KMS-11 (cell line): ENCODE measurements at regions not wholly inside any gene's neighbourhood (a gene's known extent, or its start where the extent isn't known, plus 50 kb on each side); places are given as distances from the start of the nearest gene placed in this dataset.

Experiments
- H2AFZ ChIP-seq: fragments of 200-600 bp; sonication (generic); 2 replicates; pipeline ENCODE4 v1.6.1; 2016; ENCODE audit warnings: antibody characterized with exemption, mixed run types, low read depth
- H3K27ac ChIP-seq: fragments of 200-600 bp; sonication (generic); 2 replicates; pipeline ENCODE4 v1.6.1; 2016; ENCODE audit warnings: mild to moderate bottlenecking, mixed run types
- H3K27me3 ChIP-seq: fragments of 200-600 bp; sonication (generic); 2 replicates; pipeline ENCODE4 v1.6.1; 2017; ENCODE audit warnings: mild to moderate bottlenecking, low read depth, mixed run types, moderate library complexity; ENCODE audit not compliant: insufficient read depth
- H3K36me3 ChIP-seq: fragments of 200-600 bp; sonication (generic); 2 replicates; pipeline ENCODE4 v1.6.1; 2017; ENCODE audit warnings: mild to moderate bottlenecking, mixed run types; ENCODE audit not compliant: insufficient read depth
- H3K4me1 ChIP-seq: fragments of 200-600 bp; sonication (generic); 2 replicates; pipeline ENCODE4 v1.6.1; 2016; ENCODE audit warnings: mild to moderate bottlenecking, low read depth, mixed run types; ENCODE audit not compliant: poor library complexity, severe bottlenecking
- H3K4me2 ChIP-seq: fragments of 200-600 bp; sonication (generic); 2 replicates; pipeline ENCODE4 v1.7.0; 2016; ENCODE audit warnings: mild to moderate bottlenecking, mixed run types
- H3K4me3 ChIP-seq: fragments of 200-600 bp; sonication (generic); IDR thresholded peaks from 2 replicates; pipeline ENCODE4 v1.6.1; 2017; ENCODE audit warnings: low read depth, low read length, mixed read lengths; ENCODE audit not compliant: insufficient read depth
- H3K79me2 ChIP-seq: fragments of 200-600 bp; sonication (generic); 2 replicates; pipeline ENCODE4 v1.6.1; 2016; ENCODE audit warnings: low read depth, mixed run types; ENCODE audit not compliant: insufficient read depth
- H3K9ac ChIP-seq: fragments of 200-600 bp; sonication (generic); 2 replicates; pipeline ENCODE4 v1.6.1; 2016; ENCODE audit warnings: mild to moderate bottlenecking, mixed run types
- H4K20me1 ChIP-seq: fragments of 200-600 bp; sonication (generic); 2 replicates; pipeline ENCODE4 v1.6.1; 2016; ENCODE audit warnings: mild to moderate bottlenecking, mixed run types; ENCODE audit not compliant: insufficient read depth
- TF ChIP-seq, protein P1 (sequence below): fragments of 200-600 bp; sonication (generic); conservative IDR thresholded peaks from 2 replicates; pipeline ENCODE4 v1.6.1; 2017; ENCODE audit warnings: low read depth, mild to moderate bottlenecking, antibody characterized with exemption, low read length, moderate library complexity, mixed read lengths

DNA sequence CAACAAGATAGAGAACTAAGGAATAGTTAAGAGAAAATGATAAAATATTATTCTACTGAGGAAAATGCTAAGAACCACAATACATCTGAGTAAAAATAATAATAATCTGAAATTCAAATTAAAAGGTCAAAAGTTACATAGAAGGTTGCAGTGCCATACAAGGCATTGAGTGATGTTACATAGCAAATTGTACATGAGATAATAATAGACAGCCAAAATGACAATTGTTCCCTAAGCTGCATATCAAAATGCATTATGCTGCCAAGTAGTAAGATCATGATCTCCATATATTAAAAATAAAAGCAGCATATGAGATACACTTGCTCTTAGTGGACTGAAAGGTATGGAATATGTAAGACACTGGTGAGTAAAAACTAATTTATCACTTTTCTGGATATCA is 547.7 kb downstream of the KCNT2 start:
- Histone ChIP-seq H3K4me1 (peaks cover 5% of the 10 kb centered on the region), H3K36me3 (no peaks in the 10 kb centered on the region), H3K79me2 (no peaks in the 10 kb centered on the region), H3K27ac (no peak overlapping the region), H4K20me1 (no peaks in the 10 kb centered on the region), H3K4me2 (no peak overlapping the region), H3K27me3 (no peaks in the 10 kb centered on the region), H2AFZ (no peak overlapping the region), H3K9ac (no peak overlapping the region), H3K4me3 (no peak overlapping the region)
- TF ChIP-seq, protein P1, sequence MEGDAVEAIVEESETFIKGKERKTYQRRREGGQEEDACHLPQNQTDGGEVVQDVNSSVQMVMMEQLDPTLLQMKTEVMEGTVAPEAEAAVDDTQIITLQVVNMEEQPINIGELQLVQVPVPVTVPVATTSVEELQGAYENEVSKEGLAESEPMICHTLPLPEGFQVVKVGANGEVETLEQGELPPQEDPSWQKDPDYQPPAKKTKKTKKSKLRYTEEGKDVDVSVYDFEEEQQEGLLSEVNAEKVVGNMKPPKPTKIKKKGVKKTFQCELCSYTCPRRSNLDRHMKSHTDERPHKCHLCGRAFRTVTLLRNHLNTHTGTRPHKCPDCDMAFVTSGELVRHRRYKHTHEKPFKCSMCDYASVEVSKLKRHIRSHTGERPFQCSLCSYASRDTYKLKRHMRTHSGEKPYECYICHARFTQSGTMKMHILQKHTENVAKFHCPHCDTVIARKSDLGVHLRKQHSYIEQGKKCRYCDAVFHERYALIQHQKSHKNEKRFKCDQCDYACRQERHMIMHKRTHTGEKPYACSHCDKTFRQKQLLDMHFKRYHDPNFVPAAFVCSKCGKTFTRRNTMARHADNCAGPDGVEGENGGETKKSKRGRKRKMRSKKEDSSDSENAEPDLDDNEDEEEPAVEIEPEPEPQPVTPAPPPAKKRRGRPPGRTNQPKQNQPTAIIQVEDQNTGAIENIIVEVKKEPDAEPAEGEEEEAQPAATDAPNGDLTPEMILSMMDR: no peak

GRCh38 chr1:196059210-196059609 is 549.0 kb downstream of the KCNT2 start:
- Histone ChIP-seq H3K4me1 (peaks cover 5% of the 10 kb centered on the region), H3K27me3 (no peaks in the 10 kb centered on the region), H3K4me2 (no peak overlapping the region), H3K9ac (no peak overlapping the region), H4K20me1 (no peaks in the 10 kb centered on the region), H3K27ac (no peak overlapping the region), H3K36me3 (no peaks in the 10 kb centered on the region), H2AFZ (no peak overlapping the region), H3K79me2 (no peaks in the 10 kb centered on the region), H3K4me3 (no peak overlapping the region)
- TF ChIP-seq, protein P1: no peak

- Histone ChIP-seq H3K4me3 (no peak overlapping the region), H3K27ac (no peak overlapping the region), H3K4me1 (no peaks in the 10 kb centered on the region), H3K36me3 (no peaks in the 10 kb centered on the region), H3K4me2 (no peak overlapping the region), H3K27me3 (no peaks in the 10 kb centered on the region), H2AFZ (no peak overlapping the region), H3K79me2 (no peaks in the 10 kb centered on the region), H3K9ac (no peak overlapping the region), H4K20me1 (no peaks in the 10 kb centered on the region)
- TF ChIP-seq, protein P1: no peak
These were observed 551.3 kb downstream of the KCNT2 start for GRCh38 chr1:196056966-196057365.

- no peak overlapping the region for H3K4me2 ChIP-seq
- no peaks in the 10 kb centered on the region for H3K27me3 ChIP-seq
- no peaks in the 10 kb centered on the region for H3K4me1 ChIP-seq
- no peaks in the 10 kb centered on the region for H3K79me2 ChIP-seq
- no peak overlapping the region for H2AFZ ChIP-seq
- TF ChIP-seq, protein P1: no peak
- H3K4me3 ChIP-seq: no peak overlapping the region
- no peaks in the 10 kb centered on the region for H4K20me1 ChIP-seq
- no peak overlapping the region for H3K9ac ChIP-seq
- H3K36me3 ChIP-seq: no peaks in the 10 kb centered on the region
- H3K27ac ChIP-seq: no peak overlapping the region
These were observed 558.8 kb downstream of the KCNT2 start for GRCh38 chr1:196049407-196049806.

DNA sequence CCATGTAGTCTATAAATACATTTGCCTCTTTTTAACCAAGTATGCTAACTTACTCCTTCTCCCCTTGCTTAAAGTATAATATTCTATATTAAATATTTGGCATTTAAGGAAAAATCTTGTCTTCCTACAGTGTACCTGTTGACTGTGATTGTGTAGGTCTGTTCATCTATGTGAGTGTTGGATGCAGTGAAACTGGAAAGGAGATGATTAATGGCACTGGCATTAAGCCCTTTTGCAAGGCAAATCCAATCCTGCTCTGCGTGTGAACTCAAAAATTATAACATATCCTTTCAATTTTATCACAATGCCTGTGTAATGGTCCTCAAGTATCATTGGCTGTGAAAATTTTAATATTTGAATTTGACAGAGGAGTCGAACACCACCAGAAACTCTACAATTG is 565.0 kb downstream of the KCNT2 start:
- Histone ChIP-seq H4K20me1 (no peaks in the 10 kb centered on the region; the same call in 1 of the 2 replicates), H2AFZ (no peak overlapping the region)

More for the DNA sequence above, 565.0 kb downstream of the KCNT2 start:
- Histone ChIP-seq H3K9ac (no peak overlapping the region), H3K4me2 (no peak overlapping the region), H3K4me3 (no peak overlapping the region), H3K36me3 (no peaks in the 10 kb centered on the region), H3K4me1 (no peaks in the 10 kb centered on the region), H3K27me3 (no peaks in the 10 kb centered on the region), H3K27ac (no peak overlapping the region), H3K79me2 (no peaks in the 10 kb centered on the region)
- TF ChIP-seq, protein P1: no peak
